Activated CD4-positive, alpha-beta T cell treated with anti-CD3 and anti-CD28 coated beads for 36 hours (primary cell): ENCODE measurements at regions not wholly inside any gene's neighbourhood (a gene's known extent, or its start where the extent isn't known, plus 50 kb on each side); places are given as distances from the start of the nearest gene placed in this dataset.
"Not testable (repeated sequence)": the region's sequence is repeated elsewhere in the genome, so short reads cannot be mapped to it uniquely, and the experiment has no call there.

Experiments used
- ATAC-seq: fragments of 200-7000 bp; cut with Tn5 transposase; one replicate; pipeline ENCODE4 v1.10.0; 2021; ENCODE audit warnings: mild to moderate bottlenecking, moderate library complexity
- CTCF ChIA-PET: fragments of 350-600 bp; sonication (Branson Sonifier 250); formaldehyde crosslinking; loops from one replicate; lab custom pipeline; 2021; ENCODE audit warnings: antibody characterized with exemption; lab: Charles Lee
- POLR2A ChIA-PET: fragments of 350-600 bp; sonication (Branson Sonifier 250); formaldehyde crosslinking; loops from one replicate; lab custom pipeline; 2021; ENCODE audit warnings: antibody characterized with exemption, inconsistent platforms; lab: Charles Lee
- DNase-seq: peaks from one replicate; pipeline ENCODE4 v3.0.0-alpha.2; 2020
- H3K27ac Mint-ChIP-seq: one replicate; pipeline ENCODE4 v1.8.0; 2021; ENCODE audit warnings: mixed read lengths
- H3K27me3 Mint-ChIP-seq: one replicate; pipeline ENCODE4 v1.8.0; 2021; ENCODE audit warnings: mixed read lengths
- H3K36me3 Mint-ChIP-seq: one replicate; pipeline ENCODE4 v1.8.0; 2021; ENCODE audit warnings: low read depth, mixed read lengths
- H3K4me1 Mint-ChIP-seq: one replicate; pipeline ENCODE4 v1.8.0; 2021; ENCODE audit warnings: mixed read lengths
- H3K4me3 Mint-ChIP-seq: one replicate; pipeline ENCODE4 v1.8.0; 2021; ENCODE audit warnings: mild to moderate bottlenecking, moderate library complexity, mixed read lengths
- H3K9me3 Mint-ChIP-seq: one replicate; pipeline ENCODE4 v1.8.0; 2021; ENCODE audit warnings: low read depth, mixed read lengths
- intact Hi-C, 2 experiments: fragments of 100-400 bp; cut with DNase I in 1 of 2; cut with micrococcal nuclease in 1 of 2; formaldehyde crosslinking; loops; one replicate each; pipeline versions ENCODE4 v1.14.2 to v1.15.1; 2022 to 2024; cut with DNase I, micrococcal nuclease

DNA sequence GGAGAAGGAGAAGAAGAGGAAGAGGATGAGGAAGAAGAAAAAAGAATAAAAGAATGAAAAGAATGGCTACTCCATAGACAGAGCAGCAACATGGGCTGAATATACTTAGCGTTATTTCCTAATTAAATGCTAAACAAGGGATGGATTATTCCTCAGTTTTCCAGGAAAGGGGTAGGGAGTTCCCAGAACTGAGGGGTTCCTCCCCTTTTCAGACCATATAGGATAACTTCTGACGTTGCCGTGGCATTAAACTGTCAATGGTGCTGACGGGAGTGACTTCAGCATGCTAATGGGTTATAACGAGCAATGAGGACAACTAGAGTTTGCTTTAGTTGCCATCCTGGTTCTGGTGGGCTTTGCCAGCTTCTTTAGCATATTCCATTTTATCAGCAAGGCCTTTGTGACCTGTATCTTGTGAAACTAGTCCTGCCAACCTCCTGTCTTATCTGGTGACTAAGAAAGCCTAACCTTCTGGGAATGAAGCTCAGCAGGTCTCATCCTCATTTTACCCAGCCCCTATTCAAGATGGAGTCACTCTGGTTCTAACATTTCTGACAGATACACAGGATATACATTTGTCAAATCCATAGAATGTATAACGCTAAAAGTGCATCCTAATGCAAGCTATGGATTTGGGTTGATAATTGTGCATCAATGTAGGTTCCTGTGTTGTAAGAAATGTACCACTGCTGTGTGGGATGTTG, 152.3 kb downstream of the MAIP1 start:
- Mint-ChIP-seq H3K36me3 (no peaks in the 10 kb centered on the region), H3K4me3 (no peak overlapping the region), H3K27me3 (peaks cover 6% of the 10 kb centered on the region), H3K27ac (no peak overlapping the region), H3K9me3 (no peaks in the 10 kb centered on the region), H3K4me1 (no peaks in the 10 kb centered on the region)
- ChIA-PET CTCF (interaction anchor here (1.2 kb wide), 1 partner anchor 122 kb away, joined by 3 read pairs; no protein-coding TSS in a partner anchor), POLR2A (interaction anchor here (0.6 kb wide), 1 partner anchor 65 kb away, joined by 3 read pairs; no protein-coding TSS in a partner anchor)
- intact Hi-C loops = no loop called here
- no peak for ATAC-seq
- DNase-seq = no peak

DNA sequence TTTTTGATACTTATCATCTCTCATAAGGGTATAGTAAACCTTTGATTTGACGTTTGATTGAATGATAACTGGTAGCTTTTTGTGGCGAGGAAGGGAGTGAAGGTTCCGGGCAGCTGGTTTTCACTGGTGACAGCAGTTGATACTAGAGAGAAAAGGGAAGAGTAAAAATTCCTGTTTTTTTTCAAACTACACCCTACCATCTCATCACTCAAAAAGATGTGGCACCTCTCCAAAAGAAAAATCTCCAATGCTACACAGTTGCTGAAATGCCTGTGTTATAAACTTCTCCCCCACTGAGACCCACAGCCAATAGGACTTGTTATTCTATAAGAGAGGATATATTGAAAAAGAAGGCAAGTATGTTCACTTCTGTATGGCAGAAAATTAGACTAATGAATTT, 154.0 kb downstream of the MAIP1 start:
- Mint-ChIP-seq H3K4me1 (no peaks in the 10 kb centered on the region), H3K27me3 (peaks cover 3% of the 10 kb centered on the region), H3K27ac (no peak overlapping the region), H3K9me3 (peaks cover 3% of the 10 kb centered on the region), H3K4me3 (no peak overlapping the region), H3K36me3 (no peaks in the 10 kb centered on the region)
- intact Hi-C loops = no loop called here
- ChIA-PET POLR2A (no interaction called here), CTCF (interaction anchor here (0.6 kb wide), 1 partner anchor 114 kb away, joined by 3 read pairs; no protein-coding TSS in a partner anchor)
- ATAC-seq (no peak), DNase-seq (no peak)

GRCh38 chr2:200110381-200110780, 155.0 kb downstream of the MAIP1 start:
- ChIA-PET POLR2A (no interaction called here), CTCF (no interaction called here)
- Mint-ChIP-seq H3K4me3 (no peak overlapping the region), H3K9me3 (peaks cover 3% of the 10 kb centered on the region), H3K36me3 (no peaks in the 10 kb centered on the region), H3K27me3 (peaks cover 6% of the 10 kb centered on the region), H3K4me1 (no peaks in the 10 kb centered on the region), H3K27ac (no peak overlapping the region)
- no peak for ATAC-seq
- DNase-seq = no peak
- intact Hi-C loops = no loop called here

DNA sequence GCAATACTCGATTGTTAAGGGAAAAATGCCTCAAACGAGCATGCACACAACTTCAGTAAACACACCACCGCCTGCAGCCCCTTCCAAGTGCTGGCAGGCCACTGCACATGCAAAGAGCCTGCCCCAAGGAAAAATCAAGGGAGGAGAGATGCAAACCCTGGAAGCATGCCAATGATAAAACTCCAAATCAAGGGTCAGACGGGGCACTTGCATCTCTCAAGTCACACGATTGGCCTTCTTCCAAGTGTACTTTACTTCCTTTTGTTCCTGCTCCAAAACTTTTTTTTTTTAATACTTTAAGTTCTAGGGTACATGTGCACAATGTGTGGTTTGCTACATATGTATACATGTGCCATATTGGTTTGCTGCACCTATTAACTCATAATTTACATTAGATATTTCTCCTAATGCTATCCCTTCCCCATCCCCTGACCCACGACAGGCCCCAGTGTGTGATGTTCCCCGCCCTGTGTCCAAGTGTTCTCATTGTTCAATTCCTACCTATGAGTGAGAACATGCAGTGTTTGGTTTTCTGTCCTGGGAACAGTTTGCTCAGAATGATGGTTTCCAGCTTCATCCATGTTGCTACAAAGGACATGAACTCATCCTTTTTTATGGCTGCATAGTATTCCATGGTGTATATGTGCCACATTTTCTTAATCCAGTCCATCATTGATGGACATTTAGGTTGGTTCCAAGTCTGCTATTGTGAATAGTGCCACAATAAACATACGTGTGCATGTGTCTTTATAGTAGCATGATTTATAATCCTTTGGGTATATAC, 157.8 kb downstream of the MAIP1 start:
- ATAC-seq, H3K27ac Mint-ChIP-seq, H3K9me3 Mint-ChIP-seq, H3K36me3 Mint-ChIP-seq, H3K4me1 Mint-ChIP-seq, intact Hi-C loops, POLR2A ChIA-PET, CTCF ChIA-PET, DNase-seq, H3K4me3 Mint-ChIP-seq: not testable (repeated sequence)
- peaks cover 19% of the 10 kb centered on the region for H3K27me3 Mint-ChIP-seq

DNA sequence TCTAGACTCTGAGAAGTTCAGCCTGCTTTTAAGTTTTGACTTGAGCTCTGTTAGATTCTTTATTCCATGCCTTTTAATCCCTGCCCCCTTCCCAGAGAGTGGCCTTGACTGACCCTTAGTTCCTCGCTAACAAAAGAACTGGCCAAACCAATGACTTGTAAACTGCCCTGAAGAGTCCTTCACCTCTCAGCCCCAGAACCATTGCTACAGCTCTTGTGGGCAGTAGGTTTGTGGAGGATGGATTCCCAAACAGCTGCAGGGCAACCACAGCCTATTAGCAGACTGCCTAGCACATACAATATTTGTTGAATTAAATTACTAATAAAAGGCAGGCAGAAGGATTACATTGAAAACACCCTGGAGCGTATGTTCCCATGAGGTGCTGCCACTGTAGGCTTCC, 163.9 kb downstream of the MAIP1 start:
- ChIA-PET POLR2A (no interaction called here), CTCF (interaction anchor here (0.8 kb wide), 1 partner anchor 362 kb away, joined by 3 read pairs; no protein-coding TSS in a partner anchor)
- Mint-ChIP-seq H3K4me3 (no peak overlapping the region), H3K9me3 (no peaks in the 10 kb centered on the region), H3K27me3 (peaks cover 23% of the 10 kb centered on the region), H3K36me3 (no peaks in the 10 kb centered on the region), H3K4me1 (no peaks in the 10 kb centered on the region), H3K27ac (no peak overlapping the region)
- ATAC-seq (no peak), DNase-seq (no peak)
- intact Hi-C loops = no loop called here

- ChIA-PET CTCF (interaction anchor here (1.3 kb wide), 1 partner anchor 42 kb away, joined by 3 read pairs; no protein-coding TSS in a partner anchor), POLR2A (no interaction called here)
- intact Hi-C loops = no loop called here
- Mint-ChIP-seq H3K36me3 (no peaks in the 10 kb centered on the region), H3K4me3 (no peak overlapping the region), H3K27me3 (peaks cover 16% of the 10 kb centered on the region), H3K9me3 (no peaks in the 10 kb centered on the region), H3K27ac (no peak overlapping the region), H3K4me1 (no peaks in the 10 kb centered on the region)
- ATAC-seq (no peak), DNase-seq (no peak)
Observed at GRCh38 chr2:200121931-200122330, 166.5 kb downstream of the MAIP1 start.

DNA sequence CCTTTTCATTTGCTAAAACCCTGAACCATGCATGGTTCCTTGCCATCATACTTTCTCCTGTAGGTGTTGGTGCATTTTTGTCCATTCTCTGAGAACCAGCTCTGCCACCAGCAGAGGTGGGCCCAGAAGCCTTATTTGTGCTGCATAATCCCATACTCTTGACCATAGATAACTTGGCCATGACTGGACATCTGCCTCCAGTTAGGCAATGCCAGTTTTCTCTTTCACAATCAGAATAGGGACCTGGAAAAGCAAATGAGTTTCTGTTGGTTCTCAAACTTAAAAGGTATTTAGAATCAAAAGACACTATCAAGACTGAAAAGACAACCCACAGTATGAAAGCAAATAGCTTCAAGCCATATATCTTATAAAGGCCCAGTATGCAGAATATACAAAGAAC, 167.3 kb downstream of the MAIP1 start:
- Mint-ChIP-seq H3K36me3 (no peaks in the 10 kb centered on the region), H3K27ac (no peak overlapping the region), H3K4me3 (no peak overlapping the region), H3K4me1 (no peaks in the 10 kb centered on the region), H3K27me3 (peaks cover 12% of the 10 kb centered on the region), H3K9me3 (no peaks in the 10 kb centered on the region)
- ChIA-PET POLR2A (no interaction called here), CTCF (no interaction called here)
- DNase-seq = no peak
- ATAC-seq = no peak
- intact Hi-C loops = no loop called here

GRCh38 chr2:200124665-200125368, 169.4 kb downstream of the MAIP1 start:
- CTCF ChIA-PET = interaction anchor here (0.6 kb wide), 1 partner anchor 358 kb away, joined by 3 read pairs; no protein-coding TSS in a partner anchor
- H3K27ac Mint-ChIP-seq, H3K4me1 Mint-ChIP-seq, H3K9me3 Mint-ChIP-seq, H3K4me3 Mint-ChIP-seq, H3K36me3 Mint-ChIP-seq, ATAC-seq, POLR2A ChIA-PET, H3K27me3 Mint-ChIP-seq, intact Hi-C loops, DNase-seq: not testable (repeated sequence)

- H3K27me3 Mint-ChIP-seq = peaks cover 3% of the 10 kb centered on the region
- H3K27ac Mint-ChIP-seq = no peak overlapping the region
- CTCF ChIA-PET = no interaction called here
- DNase-seq = no peak
- intact Hi-C loops = no loop called here
- H3K9me3 Mint-ChIP-seq = no peaks in the 10 kb centered on the region
- H3K4me1 Mint-ChIP-seq = no peaks in the 10 kb centered on the region
- H3K36me3 Mint-ChIP-seq = no peaks in the 10 kb centered on the region
- no peak overlapping the region for H3K4me3 Mint-ChIP-seq
- POLR2A ChIA-PET = no interaction called here
- ATAC-seq = no peak
Observed at GRCh38 chr2:200125444-200126284, 170.3 kb downstream of the MAIP1 start.

DNA sequence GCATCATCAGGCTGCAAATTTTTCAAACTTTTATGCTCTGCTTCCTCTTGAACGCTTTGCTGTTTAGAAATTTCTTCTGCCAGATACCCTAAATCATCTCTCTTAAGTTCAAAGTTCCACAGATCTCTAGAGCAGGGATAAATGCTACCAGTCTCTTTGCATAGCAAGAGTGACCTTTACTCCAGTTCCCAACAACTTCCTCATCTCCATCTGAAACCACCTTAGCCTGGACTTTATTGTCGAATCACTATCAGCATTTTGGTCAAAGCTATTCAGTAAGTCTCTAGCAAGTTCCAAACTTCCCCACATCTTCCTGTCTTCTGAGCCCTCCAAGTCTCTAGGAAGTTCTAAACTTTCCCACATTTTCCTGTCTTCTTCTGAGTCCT, 170.9 kb downstream of the MAIP1 start:
- H3K4me3 Mint-ChIP-seq, POLR2A ChIA-PET, H3K36me3 Mint-ChIP-seq, H3K27me3 Mint-ChIP-seq, H3K27ac Mint-ChIP-seq, DNase-seq, H3K9me3 Mint-ChIP-seq, H3K4me1 Mint-ChIP-seq, intact Hi-C loops, CTCF ChIA-PET, ATAC-seq: not testable (repeated sequence)

DNA sequence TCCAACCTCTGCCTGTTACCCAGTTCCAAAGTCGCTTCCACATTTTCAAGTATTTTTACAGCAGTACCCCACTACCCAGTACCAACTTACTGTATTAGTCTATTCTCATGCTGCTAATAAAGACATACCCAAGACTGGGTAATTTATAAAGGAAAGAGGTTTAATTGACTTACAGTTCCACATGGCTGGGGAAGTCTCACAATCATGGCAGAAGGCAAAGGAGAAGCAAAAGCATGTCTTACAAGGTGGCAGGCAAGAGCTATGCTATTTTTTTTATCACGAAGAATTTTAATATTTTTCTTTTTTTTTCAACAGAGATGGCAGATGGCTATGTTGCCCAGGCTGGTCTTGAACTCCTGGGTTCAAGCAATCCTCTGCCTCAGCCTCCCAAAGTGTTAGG, 171.3 kb downstream of the MAIP1 start:
- intact Hi-C loops, POLR2A ChIA-PET, H3K4me1 Mint-ChIP-seq, DNase-seq, H3K27me3 Mint-ChIP-seq, H3K9me3 Mint-ChIP-seq, H3K36me3 Mint-ChIP-seq, ATAC-seq, H3K27ac Mint-ChIP-seq, CTCF ChIA-PET, H3K4me3 Mint-ChIP-seq: not testable (repeated sequence)
